H9 (cell line): ENCODE measurements at regions not wholly inside any gene's neighbourhood (a gene's known extent, or its start where the extent isn't known, plus 50 kb on each side); places are given as distances from the start of the nearest gene placed in this dataset.

Source experiments
- DNase-seq: peaks from one replicate; pipeline ENCODE4 v3.0.0-alpha.2; 2017
- H2AFZ ChIP-seq: one replicate; pipeline ENCODE4 v1.6.1; 2013; ENCODE audit warnings: mild to moderate bottlenecking, low read length, control low read depth, moderate library complexity
- H2AK5ac ChIP-seq: 2 replicates; pipeline ENCODE4 v1.6.1; 2013; ENCODE audit warnings: low read length, control low read depth, mixed read lengths; ENCODE audit not compliant: insufficient read length
- H2BK120ac ChIP-seq: one replicate; pipeline ENCODE4 v1.6.1; 2013; ENCODE audit warnings: low read depth, mild to moderate bottlenecking, low read length, control low read depth, inconsistent platforms; ENCODE audit not compliant: poor library complexity, severe bottlenecking
- H2BK12ac ChIP-seq: 2 replicates; pipeline ENCODE4 v1.6.1; 2013; ENCODE audit warnings: low read length, control low read depth, mixed read lengths, low read depth; ENCODE audit not compliant: insufficient read length
- H2BK15ac ChIP-seq: 2 replicates; pipeline ENCODE4 v1.6.1; 2013; ENCODE audit warnings: low read depth, low read length, control low read depth
- H2BK20ac ChIP-seq: one replicate; pipeline ENCODE4 v1.6.1; 2013; ENCODE audit warnings: low read depth, mild to moderate bottlenecking, low read length, control low read depth, inconsistent platforms; ENCODE audit not compliant: poor library complexity, severe bottlenecking
- H2BK5ac ChIP-seq: 2 replicates; pipeline ENCODE4 v1.6.1; 2013; ENCODE audit warnings: low read length, control low read depth, mixed read lengths; ENCODE audit not compliant: insufficient read length
- H3K14ac ChIP-seq: 2 replicates; pipeline ENCODE4 v1.6.1; 2013; ENCODE audit warnings: low read length, control low read depth; ENCODE audit not compliant: insufficient read depth
- H3K18ac ChIP-seq: 2 replicates; pipeline ENCODE4 v1.6.1; 2013; ENCODE audit warnings: low read depth, mild to moderate bottlenecking, mixed read lengths, low read length, control low read depth; ENCODE audit not compliant: insufficient read length
- H3K23ac ChIP-seq: 2 replicates; pipeline ENCODE4 v1.6.1; 2013; ENCODE audit warnings: low read length, control low read depth, mixed read lengths, low read depth; ENCODE audit not compliant: insufficient read length
- H3K23me2 ChIP-seq: 2 replicates; pipeline ENCODE4 v1.6.1; 2013; ENCODE audit warnings: low read depth, mild to moderate bottlenecking, mixed read lengths, low read length, control low read depth; ENCODE audit not compliant: insufficient read length, poor library complexity, severe bottlenecking
- H3K27ac ChIP-seq: 2 replicates; pipeline ENCODE4 v1.5.1; 2013; ENCODE audit warnings: low read length, control low read depth, mixed read lengths, low read depth; ENCODE audit not compliant: insufficient read length
- H3K27me3 ChIP-seq: 2 replicates; pipeline ENCODE4 v1.6.1; 2013; ENCODE audit warnings: low read length, control low read depth, inconsistent platforms; ENCODE audit not compliant: insufficient read depth
- H3K4ac ChIP-seq: 2 replicates; pipeline ENCODE4 v1.6.1; 2013; ENCODE audit warnings: low read depth, mild to moderate bottlenecking, control low read depth, inconsistent platforms, low read length, moderate library complexity
- H3K4me1 ChIP-seq: 2 replicates; pipeline ENCODE4 v1.6.1; 2013; ENCODE audit warnings: low read length, control low read depth, inconsistent platforms; ENCODE audit not compliant: insufficient read depth
- H3K4me2 ChIP-seq: 2 replicates; pipeline ENCODE4 v1.6.1; 2013; ENCODE audit warnings: low read length, control low read depth, mixed read lengths; ENCODE audit not compliant: insufficient read length, insufficient read depth
- H3K56ac ChIP-seq: 2 replicates; pipeline ENCODE4 v1.6.1; 2013; ENCODE audit warnings: low read depth, mild to moderate bottlenecking, mixed read lengths, low read length, control low read depth; ENCODE audit not compliant: insufficient read length
- H3K79me1 ChIP-seq: 2 replicates; pipeline ENCODE4 v1.6.1; 2013; ENCODE audit warnings: low read depth, mild to moderate bottlenecking, moderate library complexity, low read length, control low read depth, inconsistent platforms; ENCODE audit not compliant: insufficient read depth, poor library complexity, severe bottlenecking
- H3K79me2 ChIP-seq: 2 replicates; pipeline ENCODE4 v1.6.1; 2013; ENCODE audit warnings: low read length, control low read depth, inconsistent platforms; ENCODE audit not compliant: insufficient read depth
- H3K9ac ChIP-seq: 2 replicates; pipeline ENCODE4 v1.6.1; 2013; ENCODE audit warnings: low read length, control low read depth, mixed read lengths; ENCODE audit not compliant: insufficient read length; ENCODE audit errors: extremely low read depth
- H3K9me3 ChIP-seq: one replicate; pipeline ENCODE4 v1.6.1; 2013; ENCODE audit warnings: low read depth, low read length, inconsistent platforms; ENCODE audit not compliant: control insufficient read depth
- H3T11ph ChIP-seq: one replicate; pipeline ENCODE4 v1.6.1; 2013; ENCODE audit warnings: mild to moderate bottlenecking, low read length, control low read depth, inconsistent platforms
- H4K20me1 ChIP-seq: one replicate; pipeline ENCODE4 v1.6.1; 2013; ENCODE audit not compliant: control insufficient read depth, insufficient read length, insufficient read depth
- H4K5ac ChIP-seq: 2 replicates; pipeline ENCODE4 v1.6.1; 2013; ENCODE audit warnings: low read depth, mild to moderate bottlenecking, mixed read lengths, low read length, control low read depth; ENCODE audit not compliant: insufficient read length
- H4K8ac ChIP-seq: replicated peaks from 2 replicates; pipeline ENCODE4 v1.6.1; 2013; ENCODE audit warnings: low read length, control low read depth, mixed read lengths, low read depth; ENCODE audit not compliant: insufficient read length
- H4K91ac ChIP-seq: 2 replicates; pipeline ENCODE4 v1.6.1; 2013; ENCODE audit warnings: low read depth, mild to moderate bottlenecking, moderate library complexity, mixed read lengths, low read length, control low read depth; ENCODE audit not compliant: insufficient read length
- H3K27ac Mint-ChIP-seq, 3 experiments: 2 replicates in 2 of 3; 3 replicates in 1 of 3; pipeline ENCODE4 v1.8.0; 2020 to 2021; ENCODE audit warnings: mixed read lengths in 3 of 3, mild to moderate bottlenecking in 1 of 3, moderate library complexity in 1 of 3
- H3K27me3 Mint-ChIP-seq: 2 replicates; pipeline ENCODE4 v1.8.0; 2021; ENCODE audit warnings: low read depth, mild to moderate bottlenecking, moderate library complexity, mixed read lengths
- H3K36me3 Mint-ChIP-seq, 3 experiments: 2 replicates in 2 of 3; 3 replicates in 1 of 3; pipeline ENCODE4 v1.8.0; 2020 to 2021; ENCODE audit warnings: low read depth in 3 of 3, mixed read lengths in 3 of 3; ENCODE audit not compliant: insufficient read depth in 1 of 3
- H3K4me1 Mint-ChIP-seq, 2 experiments: 2 replicates each; pipeline ENCODE4 v1.8.0; 2020; ENCODE audit warnings: mixed read lengths in 2 of 2
- H3K4me3 Mint-ChIP-seq, 2 experiments: 2 replicates in 1 of 2; 3 replicates in 1 of 2; pipeline ENCODE4 v1.8.0; 2020 to 2021; ENCODE audit warnings: mild to moderate bottlenecking in 2 of 2, mixed read lengths in 2 of 2, moderate library complexity in 1 of 2
- H3K9me3 Mint-ChIP-seq, 2 experiments: 2 replicates in 1 of 2; 3 replicates in 1 of 2; pipeline ENCODE4 v1.8.0; 2020; ENCODE audit warnings: mild to moderate bottlenecking in 2 of 2, mixed read lengths in 2 of 2, moderate library complexity in 1 of 2
- CTCF ChIP-seq: fragments of 200-600 bp; sonication (generic); conservative IDR thresholded peaks from 3 replicates; pipeline ENCODE4 v1.8.0; 2021; ENCODE audit warnings: antibody characterized with exemption, mild to moderate bottlenecking
- WGBS: extraction: QIAGEN DNeasy Blood & Tissue Kit; methylation state at CpG from one replicate; pipeline ENCODE4 v1.1.7; 2013; ENCODE audit warnings: missing lambda C conversion rate, low lambda C conversion rate, mixed read lengths; ENCODE audit not compliant: insufficient read length; ENCODE audit errors: extremely low coverage; 5-methylcytosine and 5-hydroxymethylcytosine counted together

DNA sequence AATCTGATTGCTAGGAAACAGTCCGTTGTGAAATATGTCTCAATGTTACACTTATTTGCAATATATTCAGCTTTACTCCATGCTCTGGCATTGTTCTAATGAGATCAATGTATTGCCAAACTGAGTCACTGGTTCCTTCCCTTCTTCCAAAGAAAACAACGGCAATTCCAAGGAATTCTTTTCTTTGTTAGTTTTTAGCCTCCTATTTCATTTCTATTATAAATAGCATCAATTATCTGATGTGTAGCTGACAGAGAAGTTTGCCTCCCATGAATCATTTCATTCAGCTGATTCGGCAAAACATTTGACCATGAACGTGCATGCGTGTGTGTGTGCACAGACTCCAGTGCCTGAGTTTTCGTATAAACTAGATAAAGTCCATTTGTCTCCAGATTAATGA lies 346.8 kb downstream of the ETS1 start:
- H3K9ac ChIP-seq: no peak overlapping the region
- no peak overlapping the region for H2BK120ac ChIP-seq
- no peaks in the 10 kb centered on the region for H3K9me3 ChIP-seq
- H4K91ac ChIP-seq: no peak overlapping the region
- no peaks in the 10 kb centered on the region for H4K20me1 ChIP-seq
- no peaks in the 10 kb centered on the region for H3K79me2 ChIP-seq
- H3K56ac ChIP-seq: no peak overlapping the region
- no peak overlapping the region for H2BK20ac ChIP-seq
- no peaks in the 10 kb centered on the region for H3K9me3 Mint-ChIP-seq
- no peak overlapping the region for H3K4ac ChIP-seq
- no peak overlapping the region for H3K14ac ChIP-seq
- no peak overlapping the region for H3K4me2 ChIP-seq
- H3K27ac ChIP-seq: no peak overlapping the region
- H4K5ac ChIP-seq: no peak overlapping the region
- H3K18ac ChIP-seq: no peak overlapping the region
- H4K8ac ChIP-seq: no peak overlapping the region
- H3K23me2 ChIP-seq: no peaks in the 10 kb centered on the region
- H3K36me3 Mint-ChIP-seq: no peaks in the 10 kb centered on the region
- DNase-seq: no peak
- no peak overlapping the region for H2BK15ac ChIP-seq
- H3K23ac ChIP-seq: no peak overlapping the region
- no peak overlapping the region for H3K27ac Mint-ChIP-seq
- no peak overlapping the region for H2AK5ac ChIP-seq
- H2AFZ ChIP-seq: no peak overlapping the region
- H3K27me3 Mint-ChIP-seq: no peaks in the 10 kb centered on the region; the same call in 1 of the 2 replicates
- no CpG with 5 or more reads among the region's 6 CpGs for WGBS
- no peaks in the 10 kb centered on the region for H3K4me1 ChIP-seq
- H3K79me1 ChIP-seq: no peaks in the 10 kb centered on the region
- H2BK5ac ChIP-seq: no peak overlapping the region
- no peak for TF ChIP-seq CTCF
- peaks cover 5 to 8% of the 10 kb centered on the region in 2 experiments; a peak in 3 of 4 replicates for H3K4me1 Mint-ChIP-seq
- no peak overlapping the region for H2BK12ac ChIP-seq
- H3T11ph ChIP-seq: no peak overlapping the region
- H3K27me3 ChIP-seq: no peaks in the 10 kb centered on the region
- H3K4me3 Mint-ChIP-seq: no peak overlapping the region
